Ovary (tissue), 3 donors: ENCODE measurements at regions not wholly inside any gene's neighbourhood (a gene's known extent, or its start where the extent isn't known, plus 50 kb on each side); places are given as distances from the start of the nearest gene placed in this dataset.

ENCODE experiments used
- POLR2A ChIP-seq: fragments of 450-650 bp; IDR thresholded peaks from one replicate; pipeline ENCODE4 v1.6.1; 2017; ENCODE audit warnings: antibody characterized with exemption, mild to moderate bottlenecking, moderate library complexity
- TF ChIP-seq, protein P1 (sequence below), 3 donors: fragments of 450-650 bp in 2 of 3; fragments of 200-600 bp in 1 of 3; IDR thresholded peaks; one replicate each; pipeline versions ENCODE4 v1.5.1 to v1.8.0; 2016 to 2022; ENCODE audit warnings: antibody characterized with exemption in 3 of 3, mild to moderate bottlenecking in 1 of 3
- donor health status: DM: no; HTN: no; CAD: no.

DNA sequence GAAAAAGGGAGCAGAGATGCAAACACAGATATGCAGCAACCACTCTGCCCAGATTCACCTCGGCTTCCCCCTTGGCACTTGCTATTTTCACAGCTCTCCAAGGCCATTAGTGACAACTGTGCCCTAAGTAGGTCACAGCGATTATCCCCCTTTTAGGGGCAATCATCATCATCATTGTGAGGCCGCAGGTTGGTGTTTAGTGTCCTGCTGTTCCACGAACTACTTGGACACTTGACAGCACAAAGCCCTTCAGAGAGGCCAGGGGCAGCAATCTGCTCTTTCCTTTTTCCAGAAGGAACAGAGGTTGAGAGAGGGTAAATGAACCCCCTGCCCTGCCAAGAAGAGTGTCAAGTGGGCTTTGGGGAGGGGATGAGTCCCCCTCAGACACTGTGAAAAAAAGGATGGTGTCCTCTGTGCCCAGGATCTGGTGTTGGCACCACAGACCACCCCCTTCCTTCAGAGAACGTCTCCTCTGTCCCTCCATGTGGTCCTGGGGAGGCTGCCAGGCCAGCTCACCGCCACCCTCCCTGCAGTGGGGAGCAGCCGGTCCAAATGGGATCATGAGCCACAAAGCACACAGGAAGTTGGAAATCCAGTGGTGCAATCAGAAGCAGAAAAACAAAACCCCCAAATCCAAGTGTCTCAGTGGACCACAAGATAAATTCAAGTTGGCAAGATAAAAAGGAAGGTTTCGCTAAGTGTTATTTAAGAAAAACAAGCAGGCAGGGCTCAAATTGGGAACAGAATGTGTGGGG lies 78.4 kb upstream of the MED9 start:
- TF ChIP-seq, protein P1, sequence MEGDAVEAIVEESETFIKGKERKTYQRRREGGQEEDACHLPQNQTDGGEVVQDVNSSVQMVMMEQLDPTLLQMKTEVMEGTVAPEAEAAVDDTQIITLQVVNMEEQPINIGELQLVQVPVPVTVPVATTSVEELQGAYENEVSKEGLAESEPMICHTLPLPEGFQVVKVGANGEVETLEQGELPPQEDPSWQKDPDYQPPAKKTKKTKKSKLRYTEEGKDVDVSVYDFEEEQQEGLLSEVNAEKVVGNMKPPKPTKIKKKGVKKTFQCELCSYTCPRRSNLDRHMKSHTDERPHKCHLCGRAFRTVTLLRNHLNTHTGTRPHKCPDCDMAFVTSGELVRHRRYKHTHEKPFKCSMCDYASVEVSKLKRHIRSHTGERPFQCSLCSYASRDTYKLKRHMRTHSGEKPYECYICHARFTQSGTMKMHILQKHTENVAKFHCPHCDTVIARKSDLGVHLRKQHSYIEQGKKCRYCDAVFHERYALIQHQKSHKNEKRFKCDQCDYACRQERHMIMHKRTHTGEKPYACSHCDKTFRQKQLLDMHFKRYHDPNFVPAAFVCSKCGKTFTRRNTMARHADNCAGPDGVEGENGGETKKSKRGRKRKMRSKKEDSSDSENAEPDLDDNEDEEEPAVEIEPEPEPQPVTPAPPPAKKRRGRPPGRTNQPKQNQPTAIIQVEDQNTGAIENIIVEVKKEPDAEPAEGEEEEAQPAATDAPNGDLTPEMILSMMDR (IDR thresholded peaks at IDR 0.05), result no peak
- TF ChIP-seq POLR2A, result no peak
